Caco-2 (cell line): ENCODE measurements at regions not wholly inside any gene's neighbourhood (a gene's known extent, or its start where the extent isn't known, plus 50 kb on each side); places are given as distances from the start of the nearest gene placed in this dataset.

Source experiments
- BruUV-seq: library from RNA; stranded (reverse); fragments of 400-500 nt; replicated peaks from 2 replicates; lab custom pipeline; 2021; lab: Mats Ljungman, UMichigan
- CTCF ChIA-PET: fragments of 300-600 bp; sonication (Branson Sonifier 250); formaldehyde crosslinking; loops from one replicate; lab custom pipeline; 2022; ENCODE audit warnings: antibody characterized with exemption; lab: Charles Lee
- POLR2A ChIA-PET: fragments of 300-600 bp; sonication (Branson Sonifier 250); formaldehyde crosslinking; loops from one replicate; lab custom pipeline; 2022; ENCODE audit warnings: antibody characterized with exemption; lab: Charles Lee
- DNase-seq, 2 experiments: peaks; one replicate each; pipeline versions ENCODE4 v3.0.0 to v3.0.0-alpha.2; 2020 to 2022
- H3K27me3 ChIP-seq: replicated peaks from 2 replicates; pipeline ENCODE4 v1.6.0; 2011; ENCODE audit warnings: low read length; ENCODE audit not compliant: control insufficient read depth, insufficient read depth
- H3K36me3 ChIP-seq: 2 replicates; pipeline ENCODE4 v1.5.1; 2011; ENCODE audit warnings: low read length; ENCODE audit not compliant: control insufficient read depth, insufficient read depth
- H3K4me1 ChIP-seq: fragments of 250-450 bp; sonication (Bioruptor Pico); 2 replicates; pipeline ENCODE4 v1.5.1; 2020; ENCODE audit warnings: mild to moderate bottlenecking
- H3K4me3 ChIP-seq: 2 replicates; pipeline ENCODE4 v1.5.1; 2011; ENCODE audit warnings: low read depth, mild to moderate bottlenecking, control low read depth, low read length
- H3K9me3 ChIP-seq: fragments of 250-450 bp; sonication (Bioruptor Pico); 2 replicates; pipeline ENCODE4 v1.5.1; 2020; ENCODE audit warnings: mild to moderate bottlenecking, moderate library complexity
- H3K27ac Mint-ChIP-seq: one replicate; pipeline ENCODE4 v1.8.0; 2022; ENCODE audit warnings: mixed read lengths; ENCODE audit not compliant: unreplicated experiment
- H3K27me3 Mint-ChIP-seq: one replicate; pipeline ENCODE4 v1.8.0; 2022; ENCODE audit warnings: mixed read lengths; ENCODE audit not compliant: insufficient read depth, unreplicated experiment
- H3K36me3 Mint-ChIP-seq: one replicate; pipeline ENCODE4 v1.8.0; 2022; ENCODE audit warnings: mild to moderate bottlenecking, mixed read lengths; ENCODE audit not compliant: insufficient read depth, unreplicated experiment
- H3K4me1 Mint-ChIP-seq: one replicate; pipeline ENCODE4 v1.8.0; 2022; ENCODE audit warnings: low read depth, mixed read lengths; ENCODE audit not compliant: unreplicated experiment
- H3K4me3 Mint-ChIP-seq: one replicate; pipeline ENCODE4 v1.8.0; 2022; ENCODE audit warnings: mild to moderate bottlenecking, moderate library complexity, mixed read lengths; ENCODE audit not compliant: unreplicated experiment
- H3K9me3 Mint-ChIP-seq: one replicate; pipeline ENCODE4 v1.8.0; 2022; ENCODE audit warnings: mixed read lengths; ENCODE audit not compliant: unreplicated experiment
- intact Hi-C: fragments of 100-400 bp; cut with micrococcal nuclease; formaldehyde crosslinking; loops from one replicate; pipeline ENCODE4 v1.10.0; 2022; ENCODE audit not compliant: unreplicated experiment
- TF ChIP-seq, protein P1 (sequence below), 2 experiments: fragments of 200-600 bp in 1 of 2; IDR thresholded peaks; 1 replicate in 1 of 2; 2 replicates in 1 of 2; pipeline versions ENCODE4 v1.5.1 to v1.8.0; 2011 to 2022; ENCODE audit warnings: antibody characterized with exemption in 1 of 2, control low read depth in 1 of 2, inconsistent platforms in 1 of 2, low read depth in 1 of 2, low read length in 1 of 2, mild to moderate bottlenecking in 1 of 2, moderate library complexity in 1 of 2; ENCODE audit not compliant: insufficient read depth in 1 of 2, severe bottlenecking in 1 of 2, unreplicated experiment in 1 of 2

DNA sequence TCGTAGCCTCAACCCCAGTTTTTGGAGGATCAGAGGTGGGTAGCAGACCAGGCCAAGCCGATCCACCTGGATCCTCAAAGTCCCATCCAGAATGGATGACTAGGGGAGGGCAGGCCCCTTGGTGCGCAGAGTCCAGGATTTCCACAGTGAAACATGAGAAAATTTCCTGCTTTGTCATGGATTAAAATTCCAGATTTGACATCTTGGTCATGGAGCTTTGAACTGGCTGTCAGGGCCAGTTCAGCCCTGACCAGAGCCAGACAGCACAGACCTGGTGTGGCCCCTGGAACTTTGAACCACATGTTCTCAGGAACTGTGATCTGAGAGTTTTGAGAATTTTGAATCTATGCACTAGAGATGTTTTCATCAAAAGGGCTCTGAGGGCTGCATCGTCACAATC lies 177.5 kb downstream of the MN1 start:
- no peaks in the 10 kb centered on the region for H3K27me3 Mint-ChIP-seq
- BruUV-seq = no TSS peak
- ChIA-PET POLR2A (no interaction called here), CTCF (no interaction called here)
- H3K4me3 ChIP-seq = no peak overlapping the region
- H3K4me1 ChIP-seq = peaks cover 12% of the 10 kb centered on the region
- intact Hi-C loops = no loop called here
- no peaks in the 10 kb centered on the region for H3K36me3 Mint-ChIP-seq
- H3K27ac Mint-ChIP-seq = no peak overlapping the region
- H3K4me1 Mint-ChIP-seq = no peaks in the 10 kb centered on the region
- DNase-seq = no peak
- TF ChIP-seq, protein P1, sequence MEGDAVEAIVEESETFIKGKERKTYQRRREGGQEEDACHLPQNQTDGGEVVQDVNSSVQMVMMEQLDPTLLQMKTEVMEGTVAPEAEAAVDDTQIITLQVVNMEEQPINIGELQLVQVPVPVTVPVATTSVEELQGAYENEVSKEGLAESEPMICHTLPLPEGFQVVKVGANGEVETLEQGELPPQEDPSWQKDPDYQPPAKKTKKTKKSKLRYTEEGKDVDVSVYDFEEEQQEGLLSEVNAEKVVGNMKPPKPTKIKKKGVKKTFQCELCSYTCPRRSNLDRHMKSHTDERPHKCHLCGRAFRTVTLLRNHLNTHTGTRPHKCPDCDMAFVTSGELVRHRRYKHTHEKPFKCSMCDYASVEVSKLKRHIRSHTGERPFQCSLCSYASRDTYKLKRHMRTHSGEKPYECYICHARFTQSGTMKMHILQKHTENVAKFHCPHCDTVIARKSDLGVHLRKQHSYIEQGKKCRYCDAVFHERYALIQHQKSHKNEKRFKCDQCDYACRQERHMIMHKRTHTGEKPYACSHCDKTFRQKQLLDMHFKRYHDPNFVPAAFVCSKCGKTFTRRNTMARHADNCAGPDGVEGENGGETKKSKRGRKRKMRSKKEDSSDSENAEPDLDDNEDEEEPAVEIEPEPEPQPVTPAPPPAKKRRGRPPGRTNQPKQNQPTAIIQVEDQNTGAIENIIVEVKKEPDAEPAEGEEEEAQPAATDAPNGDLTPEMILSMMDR (IDR thresholded peaks at IDR 0.05; ENCODE audit: insufficient read depth in 1 of 2, low read depth in 1 of 2, low read length in 1 of 2, severe bottlenecking in 1 of 2, unreplicated experiment in 1 of 2) = no peak
- H3K4me3 Mint-ChIP-seq = no peak overlapping the region
- H3K9me3 Mint-ChIP-seq = no peaks in the 10 kb centered on the region
- H3K27me3 ChIP-seq = no peaks in the 10 kb centered on the region
- H3K36me3 ChIP-seq = no peaks in the 10 kb centered on the region
- no peaks in the 10 kb centered on the region for H3K9me3 ChIP-seq

DNA sequence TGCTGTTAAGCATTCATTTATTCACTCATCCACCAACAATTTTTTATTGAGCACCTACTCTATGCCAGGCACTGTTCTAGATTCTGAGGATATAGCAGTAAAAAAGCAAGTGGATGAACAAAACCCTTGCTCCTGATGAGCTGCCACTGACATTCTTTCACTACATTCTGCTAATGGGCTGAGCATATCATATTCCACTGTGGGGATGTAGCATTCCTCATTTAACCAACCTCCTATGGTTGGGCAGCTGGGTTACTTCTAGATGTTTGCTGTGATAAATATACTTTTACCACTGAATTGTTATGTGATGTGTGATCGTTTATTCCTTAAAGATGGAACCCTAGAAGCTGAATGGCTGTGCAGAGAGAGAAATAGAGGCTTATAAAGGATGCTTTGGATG lies 176.9 kb downstream of the MN1 start:
- no peak overlapping the region for H3K4me3 Mint-ChIP-seq
- TF ChIP-seq, protein P1 (IDR thresholded peaks at IDR 0.05; ENCODE audit: insufficient read depth in 1 of 2, low read depth in 1 of 2, low read length in 1 of 2, severe bottlenecking in 1 of 2, unreplicated experiment in 1 of 2) = no peak
- H3K27me3 Mint-ChIP-seq = no peaks in the 10 kb centered on the region
- BruUV-seq = no TSS peak
- DNase-seq = no peak
- no peaks in the 10 kb centered on the region for H3K36me3 Mint-ChIP-seq
- ChIA-PET POLR2A (no interaction called here), CTCF (no interaction called here)
- Histone ChIP-seq H3K27me3 (no peaks in the 10 kb centered on the region), H3K4me1 (peaks cover 15% of the 10 kb centered on the region), H3K9me3 (no peaks in the 10 kb centered on the region), H3K36me3 (no peaks in the 10 kb centered on the region), H3K4me3 (no peak overlapping the region)
- intact Hi-C loops = no loop called here
- no peaks in the 10 kb centered on the region for H3K4me1 Mint-ChIP-seq
- H3K9me3 Mint-ChIP-seq = no peaks in the 10 kb centered on the region
- H3K27ac Mint-ChIP-seq = no peak overlapping the region

DNA sequence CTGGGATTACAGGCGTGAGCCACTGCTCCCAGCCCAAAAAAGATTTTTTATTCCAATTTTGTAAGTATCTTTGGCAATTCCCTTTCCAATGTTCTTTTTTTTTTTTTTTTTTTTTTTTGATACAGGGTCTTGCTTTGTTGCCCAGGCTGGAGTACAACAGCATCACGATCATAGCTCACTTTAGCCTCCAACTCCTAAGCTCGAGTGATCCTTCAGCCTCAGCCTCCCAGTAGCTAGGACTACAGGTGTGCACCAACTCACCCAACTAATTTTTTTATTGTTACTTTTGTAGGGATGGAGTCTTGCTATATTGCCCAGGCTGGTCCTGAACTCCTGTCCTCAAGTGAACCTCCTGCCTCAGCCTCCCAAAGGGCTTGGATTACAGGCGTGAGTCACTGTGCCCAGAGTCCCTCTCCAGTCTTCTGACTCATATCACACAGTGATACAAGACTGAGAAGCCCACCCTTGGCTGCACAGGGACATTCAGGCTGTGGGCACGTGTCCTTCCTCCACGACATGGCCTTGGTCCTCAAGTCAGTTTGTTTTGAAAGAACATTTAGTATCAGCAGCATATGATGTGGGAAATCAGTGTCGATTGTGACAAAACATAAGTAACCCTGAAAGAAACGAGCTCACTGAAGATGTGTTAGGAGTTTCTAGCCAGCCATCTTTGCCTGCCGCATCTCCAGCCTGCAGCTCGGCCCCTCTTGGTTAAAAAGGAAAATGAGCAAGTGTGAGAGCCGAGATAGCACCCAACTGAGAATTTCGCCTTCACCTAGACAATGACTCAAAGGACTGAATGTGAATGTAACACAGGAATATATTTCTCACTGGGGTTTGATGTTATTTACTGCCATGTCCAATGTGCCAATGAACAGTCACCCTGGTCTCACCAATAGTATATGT lies 175.5 kb downstream of the MN1 start:
- no TSS peak for BruUV-seq
- H3K27ac Mint-ChIP-seq = no peak overlapping the region
- CTCF ChIA-PET = no interaction called here

More for the DNA sequence above, 175.5 kb downstream of the MN1 start:
- no peaks in the 10 kb centered on the region for H3K9me3 ChIP-seq
- no peaks in the 10 kb centered on the region for H3K36me3 ChIP-seq
- peaks cover 23% of the 10 kb centered on the region for H3K4me1 ChIP-seq
- Mint-ChIP-seq H3K9me3 (no peaks in the 10 kb centered on the region), H3K4me3 (no peak overlapping the region), H3K36me3 (no peaks in the 10 kb centered on the region), H3K27me3 (no peaks in the 10 kb centered on the region), H3K4me1 (no peaks in the 10 kb centered on the region)
- TF ChIP-seq, protein P1 (IDR thresholded peaks at IDR 0.05; ENCODE audit: insufficient read depth in 1 of 2, low read depth in 1 of 2, low read length in 1 of 2, severe bottlenecking in 1 of 2, unreplicated experiment in 1 of 2) = no peak
- no peak overlapping the region for H3K4me3 ChIP-seq
- DNase-seq = no peak
- intact Hi-C loops = no loop called here
- H3K27me3 ChIP-seq = no peaks in the 10 kb centered on the region
- POLR2A ChIA-PET = no interaction called here
